HEK293T (cell line): ENCODE measurements at regions not wholly inside any gene's neighbourhood (a gene's known extent, or its start where the extent isn't known, plus 50 kb on each side); places are given as distances from the start of the nearest gene placed in this dataset.

ENCODE experiments used
- CTCF ChIA-PET: fragments of 350-600 bp; formaldehyde crosslinking; extraction: SDS; loops from one replicate; lab custom pipeline; 2021; ENCODE audit warnings: antibody characterized with exemption, inconsistent platforms; lab: Yijun Ruan, JAX
- POLR2A ChIA-PET: fragments of 350-600 bp; formaldehyde crosslinking; extraction: SDS; loops from one replicate; lab custom pipeline; 2020; ENCODE audit warnings: antibody characterized with exemption, inconsistent platforms; lab: Yijun Ruan, JAX
- DNase-seq: peaks from one replicate; pipeline ENCODE4 v3.0.0; 2012; ENCODE audit warnings: mixed read lengths; ENCODE audit errors: extremely low spot score
- ARNT ChIP-seq: fragments of 450-650 bp; IDR thresholded peaks from 2 replicates; pipeline ENCODE4 v1.6.1; 2017; ENCODE audit warnings: mild to moderate bottlenecking
- BHLHE40 ChIP-seq: fragments of 450-650 bp; IDR thresholded peaks from 2 replicates; pipeline ENCODE4 v1.6.1; 2016; ENCODE audit warnings: mild to moderate bottlenecking, moderate library complexity, borderline replicate concordance
- CTBP1 ChIP-seq: fragments of 450-650 bp; IDR thresholded peaks from 2 replicates; pipeline ENCODE4 v1.6.1; 2016; ENCODE audit warnings: borderline replicate concordance
- ELF4 ChIP-seq: fragments of 450-650 bp; IDR thresholded peaks from 2 replicates; pipeline ENCODE4 v1.6.1; 2017; ENCODE audit warnings: antibody characterized with exemption
- FOXA1 ChIP-seq: fragments of 450-650 bp; IDR thresholded peaks from 2 replicates; pipeline ENCODE4 v1.6.1; 2016; ENCODE audit warnings: mild to moderate bottlenecking
- FOXK2 ChIP-seq: fragments of 450-650 bp; IDR thresholded peaks from 2 replicates; pipeline ENCODE4 v1.6.1; 2016; ENCODE audit warnings: mild to moderate bottlenecking
- FOXM1 ChIP-seq: fragments of 450-650 bp; IDR thresholded peaks from 2 replicates; pipeline ENCODE4 v1.6.1; 2017; ENCODE audit warnings: mild to moderate bottlenecking, borderline replicate concordance
- HDGF ChIP-seq: fragments of 450-650 bp; IDR thresholded peaks from 2 replicates; pipeline ENCODE4 v1.6.1; 2017; ENCODE audit warnings: antibody characterized with exemption, borderline replicate concordance
- L3MBTL2 ChIP-seq: fragments of 450-650 bp; conservative IDR thresholded peaks from 2 replicates; pipeline ENCODE4 v1.6.1; 2016; ENCODE audit warnings: mild to moderate bottlenecking
- LEF1 ChIP-seq: fragments of 450-650 bp; IDR thresholded peaks from 2 replicates; pipeline ENCODE4 v1.6.1; 2017; ENCODE audit warnings: mild to moderate bottlenecking, borderline replicate concordance
- NFRKB ChIP-seq: fragments of 450-650 bp; IDR thresholded peaks from 2 replicates; pipeline ENCODE4 v1.6.1; 2016; ENCODE audit warnings: mild to moderate bottlenecking, moderate library complexity
- PKNOX1 ChIP-seq: fragments of 450-650 bp; IDR thresholded peaks from 2 replicates; pipeline ENCODE4 v1.6.1; 2016
- SP1 ChIP-seq: fragments of 450-650 bp; IDR thresholded peaks from 2 replicates; pipeline ENCODE4 v1.6.1; 2017
- SUZ12 ChIP-seq: fragments of 450-650 bp; IDR thresholded peaks from 2 replicates; pipeline ENCODE4 v1.6.1; 2016; ENCODE audit warnings: mild to moderate bottlenecking
- TARDBP ChIP-seq: fragments of 450-650 bp; IDR thresholded peaks from 2 replicates; pipeline ENCODE4 v1.6.1; 2016
- ZNF384 ChIP-seq: fragments of 450-650 bp; IDR thresholded peaks from 2 replicates; pipeline ENCODE4 v1.6.1; 2016

GRCh38 chr7:124681946-124682345 is 83.6 kb downstream of the GPR37 start:
- ChIA-PET POLR2A (no interaction called here), CTCF (no interaction called here)
- no peak for DNase-seq
- TF ChIP-seq FOXM1 (no peak), ZNF384 (no peak), L3MBTL2 (no peak), ELF4 (no peak), FOXK2 (no peak), HDGF (no peak), CTBP1 (no peak), PKNOX1 (no peak)

DNA sequence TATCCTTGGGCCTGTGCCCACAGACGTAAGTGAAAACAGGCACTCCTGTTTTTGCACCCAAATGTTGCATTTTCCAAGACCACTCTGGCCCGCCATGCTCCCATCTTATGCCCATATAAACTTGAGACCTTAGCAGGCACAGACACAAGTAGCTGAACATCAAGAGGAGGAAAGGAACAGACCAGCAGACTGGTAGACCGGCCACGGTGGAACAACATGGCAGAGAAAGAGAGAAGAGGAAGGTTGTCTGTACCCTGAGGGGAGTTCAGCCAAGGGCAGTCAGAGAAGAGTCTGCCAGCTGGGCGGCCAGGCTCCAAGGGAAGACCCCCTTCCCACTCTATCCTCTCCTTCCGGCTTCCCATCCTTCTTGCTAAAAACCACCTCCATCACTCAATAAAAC is 85.3 kb downstream of the GPR37 start:
- TF ChIP-seq ELF4 (no peak), FOXM1 (no peak), NFRKB (no peak), BHLHE40 (no peak), FOXA1 (no peak), SP1 (no peak), HDGF (no peak), CTBP1 (no peak), ARNT (no peak), LEF1 (no peak), TARDBP (no peak), L3MBTL2 (no peak)
- POLR2A ChIA-PET, result no interaction called here
- DNase-seq, result no peak
- CTCF ChIA-PET, result no interaction called here

DNA sequence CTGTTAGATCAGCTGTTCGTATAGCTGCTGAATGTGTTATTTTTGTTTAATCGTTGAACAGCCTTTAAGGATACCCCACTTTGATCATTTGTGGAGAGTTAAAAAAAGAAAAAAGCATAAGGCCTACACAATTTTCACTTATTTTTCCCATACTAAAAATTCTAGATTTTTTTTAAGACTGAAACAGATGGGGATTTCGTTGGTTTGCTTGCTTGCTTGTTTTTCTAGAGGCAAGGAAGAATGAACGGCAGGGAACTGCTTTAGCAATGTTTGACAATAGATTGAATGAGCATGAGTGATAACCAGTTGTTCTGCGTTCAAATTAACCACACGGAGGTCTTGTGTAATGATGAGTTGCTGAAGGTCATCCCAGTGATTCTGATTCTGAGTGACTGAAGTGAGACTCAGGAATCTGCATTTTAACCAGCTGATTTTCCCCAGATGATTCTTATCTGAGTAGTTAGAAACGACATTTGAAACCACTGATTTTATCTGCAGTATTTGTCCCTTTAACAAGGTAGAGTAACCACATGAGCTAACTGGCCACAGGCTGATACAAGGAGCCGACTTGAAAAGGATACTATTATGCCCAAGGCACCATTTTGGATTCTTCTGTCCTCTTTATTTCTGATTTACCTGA is 85.9 kb downstream of the GPR37 start:
- TF ChIP-seq LEF1, result no peak
- no peak for TF ChIP-seq PKNOX1
- no peak for TF ChIP-seq HDGF
- ChIA-PET POLR2A (no interaction called here), CTCF (no interaction called here)
- no peak for DNase-seq

- TF ChIP-seq ZNF384 (no peak), FOXK2 (no peak), SUZ12 (no peak), CTBP1 (no peak), ELF4 (no peak), FOXA1 (no peak), SP1 (no peak), ARNT (no peak), PKNOX1 (no peak), TARDBP (no peak), LEF1 (no peak), BHLHE40 (no peak), L3MBTL2 (no peak), NFRKB (no peak), HDGF (no peak), FOXM1 (no peak)
- no peak for DNase-seq
- POLR2A ChIA-PET, result no interaction called here
- CTCF ChIA-PET, result no interaction called here
Observed at GRCh38 chr7:124679146-124679545, 86.4 kb downstream of the GPR37 start.

DNA sequence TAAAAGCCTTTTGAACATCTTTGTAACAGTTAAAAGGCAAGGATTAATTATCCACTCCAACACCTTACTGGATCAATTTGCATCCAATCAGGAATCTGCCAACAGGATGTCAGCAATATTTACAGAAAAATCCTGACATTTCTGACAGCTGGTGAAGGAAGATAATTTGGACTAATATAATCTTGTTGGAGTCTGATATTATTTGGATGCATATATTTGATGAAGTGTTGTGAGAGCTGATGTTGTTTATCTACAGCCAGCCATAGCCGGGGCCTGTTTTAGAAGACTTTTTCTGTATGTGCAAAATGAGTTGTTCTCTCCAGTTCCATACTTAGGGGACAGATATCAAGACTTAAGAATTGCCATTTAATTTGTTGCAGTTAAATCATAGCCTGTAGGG is 91.1 kb downstream of the GPR37 start:
- ChIA-PET CTCF (no interaction called here), POLR2A (no interaction called here)
- TF ChIP-seq FOXA1 (no peak), PKNOX1 (no peak), FOXM1 (no peak), LEF1 (no peak), NFRKB (no peak), ELF4 (no peak)
- DNase-seq, result no peak

DNA sequence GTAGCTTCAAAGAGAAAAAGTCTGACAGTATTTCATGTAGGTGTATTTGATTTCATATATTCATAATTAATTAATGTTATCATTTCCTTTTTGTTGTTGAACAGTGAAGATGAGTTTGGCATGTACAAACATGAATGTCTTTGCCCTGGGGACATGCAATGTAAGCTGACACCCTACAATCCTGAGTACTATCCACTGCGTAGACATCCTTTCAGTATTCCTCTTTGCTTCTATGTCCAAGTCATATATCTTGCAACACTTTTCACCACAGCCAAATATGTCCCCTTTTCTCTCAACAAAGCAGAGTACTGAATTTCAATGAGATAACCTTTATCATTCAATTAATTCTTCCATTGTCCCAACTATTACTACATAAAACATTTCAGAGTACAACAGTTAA is 93.6 kb downstream of the GPR37 start:
- TF ChIP-seq TARDBP, result no peak
- no peak for TF ChIP-seq CTBP1
- no peak for TF ChIP-seq LEF1
- TF ChIP-seq SP1, result no peak
- TF ChIP-seq HDGF, result no peak
- TF ChIP-seq L3MBTL2, result no peak
- no peak for TF ChIP-seq PKNOX1
- TF ChIP-seq ELF4, result no peak
- TF ChIP-seq NFRKB, result no peak
- TF ChIP-seq SUZ12, result no peak
- TF ChIP-seq FOXK2, result no peak
- TF ChIP-seq BHLHE40, result no peak
- ChIA-PET POLR2A (no interaction called here), CTCF (no interaction called here)
- no peak for DNase-seq
